MG63 (cell line): ENCODE measurements at regions not wholly inside any gene's neighbourhood (a gene's known extent, or its start where the extent isn't known, plus 50 kb on each side); places are given as distances from the start of the nearest gene placed in this dataset.

Source experiments
- DNase-seq: peaks from one replicate; pipeline ENCODE4 v3.0.0-alpha.2; 2020
- H3K27me3 ChIP-seq: fragments of 250-450 bp; sonication (Bioruptor Pico); 2 replicates; pipeline ENCODE4 v1.5.1; 2020; ENCODE audit warnings: mild to moderate bottlenecking, moderate library complexity
- H3K36me3 ChIP-seq: fragments of 250-450 bp; sonication (Bioruptor Pico); 2 replicates; pipeline ENCODE4 v1.5.1; 2020; ENCODE audit warnings: mild to moderate bottlenecking, moderate library complexity
- H3K4me3 ChIP-seq: fragments of 250-450 bp; sonication (Bioruptor Pico); 2 replicates; pipeline ENCODE4 v1.5.1; 2020; ENCODE audit warnings: mild to moderate bottlenecking, moderate library complexity
- H3K9me3 ChIP-seq: fragments of 250-450 bp; sonication (Bioruptor Pico); 2 replicates; pipeline ENCODE4 v1.5.1; 2020; ENCODE audit warnings: mild to moderate bottlenecking, moderate library complexity

DNA sequence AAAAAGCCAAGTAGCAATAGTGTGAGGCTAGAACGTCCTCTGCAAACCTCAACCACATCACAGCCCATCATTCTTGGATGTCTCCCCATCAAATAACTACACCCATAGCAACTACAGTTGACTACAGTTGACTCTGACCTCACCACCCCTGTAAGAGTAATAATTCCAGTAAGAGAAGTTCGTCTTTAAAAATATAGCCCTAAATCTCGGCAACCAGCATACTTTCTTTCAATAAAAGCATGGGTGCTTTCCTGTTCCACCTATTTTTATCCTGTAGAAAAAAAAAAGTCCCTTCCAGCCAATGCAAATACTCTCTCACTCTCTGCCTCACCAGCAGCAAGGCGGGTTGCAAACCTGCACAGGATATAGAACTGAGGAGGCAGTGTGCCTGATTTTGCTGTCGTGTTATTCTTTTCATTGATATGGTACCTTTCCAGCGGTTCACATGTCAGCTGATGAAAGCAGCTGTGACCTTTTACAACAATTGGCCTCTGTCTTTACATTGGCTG is 187.5 kb upstream of the NFE2L3 start:
- Histone ChIP-seq H3K36me3 (no peaks in the 10 kb centered on the region), H3K27me3 (peaks cover 3% of the 10 kb centered on the region), H3K4me3 (no peak overlapping the region), H3K9me3 (no peaks in the 10 kb centered on the region)
- DNase-seq = no peak

DNA sequence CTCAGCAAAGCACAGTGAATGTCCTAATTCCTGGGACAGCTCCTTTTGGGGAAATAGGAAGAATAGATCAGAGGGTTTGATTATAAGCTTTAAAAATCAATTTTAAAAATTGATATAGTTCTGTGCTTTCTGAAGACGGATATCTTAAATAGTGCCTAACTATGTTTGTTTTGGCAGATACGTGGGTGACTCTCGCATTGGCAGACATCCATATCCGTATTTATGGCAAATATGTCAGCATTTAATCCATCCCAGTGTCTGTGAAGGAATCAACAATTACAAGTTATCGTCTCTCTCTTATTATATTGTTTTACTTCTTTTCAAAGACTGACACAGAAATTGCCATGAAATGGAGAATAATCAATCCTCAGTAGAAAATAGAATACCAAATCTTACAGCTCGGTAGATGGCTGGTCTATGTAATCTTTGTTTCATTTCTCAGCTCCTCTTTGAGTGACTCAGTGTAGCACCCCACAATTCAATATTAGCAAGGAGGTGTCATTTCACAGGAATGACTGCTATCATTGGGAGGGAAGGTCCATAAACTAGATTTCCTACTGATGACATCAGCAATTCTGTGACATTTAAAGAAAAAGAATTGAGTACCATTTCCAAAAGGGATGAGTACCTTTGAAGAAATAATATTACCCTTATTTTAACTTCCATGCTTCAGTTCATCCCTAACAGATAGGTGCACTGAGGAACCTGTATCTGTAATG is 186.4 kb upstream of the NFE2L3 start:
- no peaks in the 10 kb centered on the region for H3K36me3 ChIP-seq
- DNase-seq = peak; percentile 15
- peaks cover 2% of the 10 kb centered on the region for H3K27me3 ChIP-seq
- H3K4me3 ChIP-seq = no peak overlapping the region
- H3K9me3 ChIP-seq = no peaks in the 10 kb centered on the region

DNA sequence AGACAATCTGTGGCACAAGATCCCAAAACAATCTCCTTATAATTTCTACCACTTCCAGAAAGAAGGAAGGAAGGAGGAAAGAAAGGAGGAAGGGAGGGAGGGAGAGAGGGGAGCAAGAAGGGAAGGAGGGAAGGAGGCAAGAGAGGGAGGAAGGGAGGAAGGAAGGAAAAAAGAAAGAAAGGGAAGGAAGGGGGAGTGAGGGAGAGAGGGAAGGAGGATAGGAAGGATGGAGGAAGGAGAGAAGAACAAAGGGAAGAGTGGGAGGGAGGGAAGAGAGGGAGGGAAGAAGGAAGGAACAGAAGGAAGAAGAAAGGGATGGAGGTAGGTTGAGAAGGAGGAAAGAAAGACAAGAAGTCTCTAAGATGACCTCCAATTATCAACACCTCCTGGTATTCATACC is 185.5 kb upstream of the NFE2L3 start:
- H3K27me3 ChIP-seq = peaks cover 2% of the 10 kb centered on the region
- no peaks in the 10 kb centered on the region for H3K36me3 ChIP-seq
- no peaks in the 10 kb centered on the region for H3K9me3 ChIP-seq
- no peak for DNase-seq
- H3K4me3 ChIP-seq = no peak overlapping the region

DNA sequence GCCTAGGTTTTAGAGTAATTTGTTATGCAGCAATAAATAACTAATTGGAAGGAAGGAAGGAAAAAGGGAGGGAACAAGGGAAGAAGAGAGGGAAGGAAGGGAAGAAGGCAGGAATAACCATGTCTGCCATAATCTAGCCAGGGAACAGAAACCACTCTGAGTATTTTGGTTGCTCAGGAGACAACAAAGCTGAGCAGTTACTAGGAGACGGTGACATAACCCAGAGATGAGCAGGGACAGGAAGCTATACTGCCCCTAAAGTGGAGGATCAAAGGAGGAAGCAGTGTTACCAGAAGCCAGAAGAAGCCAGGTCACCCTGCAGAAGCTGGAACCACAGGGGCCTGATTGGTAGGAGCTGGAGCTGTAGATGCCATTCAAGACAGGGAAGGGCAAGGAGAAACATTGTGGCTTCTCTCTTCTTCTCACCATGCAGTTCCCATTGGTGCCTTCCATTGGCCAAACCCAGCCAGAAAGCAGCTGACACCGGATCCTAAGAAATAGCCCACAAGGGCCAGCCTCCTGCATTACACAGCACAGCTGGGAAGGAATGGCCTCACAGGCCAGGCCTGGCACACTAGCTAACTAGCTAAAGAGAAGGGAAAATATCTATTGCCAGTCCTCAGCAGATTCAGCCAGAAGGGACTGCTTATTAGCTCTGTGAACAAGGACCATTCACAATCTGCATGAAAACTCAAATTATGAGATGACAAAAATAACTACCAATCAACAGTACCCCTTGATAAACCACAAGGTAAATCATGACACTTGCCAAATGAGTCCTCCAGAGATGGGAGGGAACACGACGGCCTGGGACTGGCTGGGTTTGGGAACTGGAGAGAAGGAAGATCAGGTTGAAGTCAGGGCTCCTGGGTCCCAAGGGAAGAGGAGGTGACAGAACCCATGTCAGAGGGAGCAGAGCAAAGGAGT is 184.5 kb upstream of the NFE2L3 start:
- Histone ChIP-seq H3K27me3 (peaks cover 2% of the 10 kb centered on the region), H3K36me3 (no peaks in the 10 kb centered on the region), H3K9me3 (no peaks in the 10 kb centered on the region), H3K4me3 (no peak overlapping the region)
- DNase-seq = no peak

DNA sequence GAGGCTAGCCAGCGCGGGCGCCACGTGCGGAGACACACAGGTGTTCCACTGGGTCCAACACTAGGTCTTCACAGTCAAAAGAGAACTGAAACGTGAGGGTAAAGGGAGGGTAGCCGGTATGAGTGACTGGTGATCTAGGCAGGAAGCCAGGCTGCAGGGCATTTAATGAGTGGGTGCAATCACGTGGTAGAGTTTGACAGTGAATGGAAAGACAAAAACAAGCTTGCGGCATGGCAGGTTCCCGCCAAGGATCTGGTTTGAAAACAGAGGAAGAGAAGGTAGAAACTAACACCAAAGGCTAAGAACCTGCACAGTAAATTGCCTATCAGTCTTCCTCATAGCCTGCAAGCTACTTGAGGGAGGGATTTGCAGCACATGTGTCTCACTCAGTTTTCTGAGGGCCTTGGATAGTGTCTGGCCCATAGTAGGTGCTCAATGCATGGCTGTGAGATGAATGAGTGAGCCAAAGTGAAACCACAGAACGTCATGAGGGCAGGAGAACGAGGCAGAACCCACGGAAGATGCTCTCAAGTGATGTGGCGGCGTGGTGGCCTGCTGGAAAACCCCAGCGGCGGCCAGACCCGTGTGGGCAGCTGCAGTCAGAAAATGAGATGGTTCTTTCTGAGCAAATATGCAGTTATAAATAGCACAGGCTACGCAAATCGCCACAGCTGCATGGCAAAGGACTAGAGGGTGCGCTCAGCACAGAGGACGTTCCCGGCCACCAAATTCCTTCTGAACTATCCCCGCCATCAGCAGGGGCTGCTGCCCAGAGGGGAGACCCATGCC is 183.6 kb upstream of the NFE2L3 start:
- H3K27me3 ChIP-seq = peaks cover 2% of the 10 kb centered on the region
- DNase-seq = no peak

DNA sequence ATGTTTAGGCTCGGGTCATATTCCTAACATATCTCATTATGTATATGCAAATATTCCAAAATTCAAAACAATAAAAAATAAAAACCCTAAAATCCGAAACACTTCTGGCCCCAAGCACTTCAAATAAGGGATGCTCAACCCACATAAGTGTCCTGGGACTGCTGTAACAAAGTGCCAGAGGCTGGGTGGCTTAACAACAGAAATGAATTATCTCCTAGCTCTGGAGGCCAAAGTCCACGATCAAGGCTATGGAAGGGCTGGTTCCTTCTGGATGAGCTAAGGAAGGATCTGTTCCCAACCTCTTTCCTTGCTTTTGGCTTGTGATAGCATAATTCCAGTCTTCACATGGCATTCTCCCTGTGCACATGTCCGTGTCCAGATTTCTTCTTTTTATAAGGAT is 181.6 kb upstream of the NFE2L3 start:
- H3K36me3 ChIP-seq = no peaks in the 10 kb centered on the region
- no peak for DNase-seq
- H3K9me3 ChIP-seq = no peaks in the 10 kb centered on the region
- no peak overlapping the region for H3K4me3 ChIP-seq
- H3K27me3 ChIP-seq = peaks cover 10% of the 10 kb centered on the region

More for the DNA sequence above, 183.6 kb upstream of the NFE2L3 start:
- H3K36me3 ChIP-seq = no peaks in the 10 kb centered on the region
- H3K9me3 ChIP-seq = no peaks in the 10 kb centered on the region
- H3K4me3 ChIP-seq = no peak overlapping the region

DNA sequence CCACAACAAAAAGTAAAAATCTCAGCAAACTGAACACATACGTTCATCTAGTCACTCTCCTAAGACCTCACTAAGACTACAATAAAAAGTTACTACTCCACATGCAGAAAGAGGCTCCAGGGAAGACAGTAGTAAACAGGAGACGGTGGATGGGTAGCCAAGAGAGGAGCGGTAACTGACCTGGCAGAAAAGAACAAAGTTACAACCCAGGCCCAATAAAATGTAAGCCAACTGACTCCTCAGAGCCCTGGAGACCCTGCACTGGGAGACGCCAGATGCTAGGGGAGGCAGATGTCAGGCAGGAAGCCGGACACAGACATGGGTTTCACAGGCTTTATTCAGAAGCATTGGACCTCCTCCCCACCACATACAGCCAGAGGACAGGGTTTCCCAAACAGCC is 181.1 kb upstream of the NFE2L3 start:
- no peaks in the 10 kb centered on the region for H3K36me3 ChIP-seq
- H3K27me3 ChIP-seq = peaks cover 10% of the 10 kb centered on the region
- no peak overlapping the region for H3K4me3 ChIP-seq
- no peaks in the 10 kb centered on the region for H3K9me3 ChIP-seq
- no peak for DNase-seq

DNA sequence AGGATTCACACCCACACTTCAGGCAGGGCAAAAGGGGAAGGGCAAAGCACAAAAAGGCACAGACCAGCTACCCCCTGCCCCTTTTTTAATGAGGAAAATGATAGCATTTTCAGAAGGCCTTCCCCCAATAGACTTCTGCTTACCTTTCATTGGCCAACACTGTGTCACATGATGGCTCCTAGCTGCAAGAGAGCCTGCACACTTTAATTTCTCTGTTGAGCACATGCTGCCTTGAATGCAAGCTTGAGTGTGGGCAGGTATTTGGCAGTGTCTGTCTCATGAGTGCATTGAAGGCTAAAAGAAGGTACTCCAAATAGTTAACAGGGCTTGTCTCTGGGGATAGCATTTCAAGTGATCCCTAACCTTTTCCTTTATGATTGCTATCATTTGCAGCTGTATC is 175.4 kb upstream of the NFE2L3 start:
- no peaks in the 10 kb centered on the region for H3K9me3 ChIP-seq
- H3K36me3 ChIP-seq = no peaks in the 10 kb centered on the region
- H3K4me3 ChIP-seq = no peak overlapping the region
- DNase-seq = no peak
- peaks cover 8% of the 10 kb centered on the region for H3K27me3 ChIP-seq

DNA sequence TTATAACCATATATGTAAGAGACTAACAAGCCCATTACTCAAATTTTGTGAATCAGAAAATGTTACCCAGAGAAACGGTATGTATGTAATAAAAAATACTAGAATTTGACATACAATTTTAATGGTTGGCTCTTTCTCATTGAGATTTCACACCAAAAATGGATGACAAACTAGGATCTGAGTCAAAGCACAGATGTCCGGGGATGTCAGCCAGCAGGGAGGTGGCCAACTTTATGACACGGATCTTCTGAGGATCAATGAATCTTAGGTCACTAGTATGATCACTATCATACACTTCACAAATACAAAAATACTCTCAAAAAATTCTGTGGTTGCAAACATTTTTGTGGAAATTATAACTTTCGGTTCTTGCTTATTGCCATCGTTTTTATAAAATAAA is 173.5 kb upstream of the NFE2L3 start:
- peaks cover 8% of the 10 kb centered on the region for H3K27me3 ChIP-seq
- no peaks in the 10 kb centered on the region for H3K9me3 ChIP-seq
- no peaks in the 10 kb centered on the region for H3K36me3 ChIP-seq
- no peak overlapping the region for H3K4me3 ChIP-seq
- DNase-seq = no peak

DNA sequence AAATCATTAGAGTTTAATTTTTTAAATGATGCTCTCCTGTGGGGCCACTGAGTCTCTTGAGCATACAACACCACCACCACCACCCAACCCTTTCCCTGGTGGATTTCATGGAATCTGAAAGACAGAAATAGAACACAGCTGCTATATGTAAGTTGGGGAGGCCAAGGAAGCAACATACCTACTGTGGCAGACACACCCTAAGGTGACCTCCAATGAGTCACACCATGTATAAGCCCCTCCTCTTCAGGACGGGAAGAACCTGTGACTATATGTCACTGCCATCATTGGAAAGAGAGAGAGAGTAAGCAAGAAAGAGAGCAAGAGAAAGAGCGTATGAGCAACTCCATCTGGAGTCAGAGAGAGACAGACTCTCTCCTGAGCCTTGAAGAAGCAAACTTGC is 172.4 kb upstream of the NFE2L3 start:
- no peaks in the 10 kb centered on the region for H3K36me3 ChIP-seq
- H3K9me3 ChIP-seq = no peaks in the 10 kb centered on the region
- DNase-seq = no peak
- peaks cover 3% of the 10 kb centered on the region for H3K27me3 ChIP-seq
- H3K4me3 ChIP-seq = no peak overlapping the region

DNA sequence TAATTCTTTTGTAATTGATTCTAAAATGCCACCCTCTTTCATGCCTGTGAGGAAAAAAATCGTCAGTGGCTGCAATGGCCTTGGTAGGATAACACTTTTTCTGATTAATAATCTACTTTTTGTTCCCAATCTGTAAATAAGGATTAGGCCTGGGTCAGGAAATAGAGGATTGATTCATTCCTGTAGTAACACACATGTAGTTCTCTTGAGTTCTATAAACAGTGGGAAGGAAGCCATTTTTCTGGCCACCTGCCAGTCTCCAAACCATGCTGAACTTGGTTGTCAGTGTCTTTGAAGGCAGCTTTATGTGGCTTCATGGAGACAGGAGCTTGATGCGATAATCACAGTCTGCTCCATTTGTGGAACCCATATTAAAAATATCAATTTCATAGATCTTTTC is 169.3 kb upstream of the NFE2L3 start:
- no peak for DNase-seq
- H3K27me3 ChIP-seq = peaks cover 2% of the 10 kb centered on the region; the same call in 1 of the 2 replicates
- H3K9me3 ChIP-seq = no peaks in the 10 kb centered on the region
- no peaks in the 10 kb centered on the region for H3K36me3 ChIP-seq
- no peak overlapping the region for H3K4me3 ChIP-seq

DNA sequence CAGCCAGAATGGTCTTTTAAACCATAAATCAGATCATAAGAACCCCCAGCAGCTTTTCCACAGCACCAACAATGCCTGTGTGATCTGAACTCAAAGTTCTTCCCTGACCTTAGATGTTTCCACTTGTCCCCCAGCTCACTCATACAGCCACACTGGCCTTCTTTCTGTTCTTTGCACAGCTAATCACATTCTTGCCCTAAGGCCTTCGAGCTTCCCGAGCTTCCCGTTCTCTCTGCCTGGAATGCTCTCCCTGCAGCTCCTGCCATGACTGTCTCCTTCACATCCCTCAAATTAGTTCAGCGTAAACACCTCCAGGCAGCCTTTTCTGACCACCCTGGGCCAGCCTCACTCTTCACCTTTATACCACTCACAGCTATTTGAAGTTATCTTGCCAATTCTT is 166.8 kb upstream of the NFE2L3 start:
- Histone ChIP-seq H3K27me3 (peaks cover 4% of the 10 kb centered on the region; the same call in 1 of the 2 replicates), H3K4me3 (no peak overlapping the region), H3K9me3 (no peaks in the 10 kb centered on the region), H3K36me3 (no peaks in the 10 kb centered on the region)
- DNase-seq = no peak

DNA sequence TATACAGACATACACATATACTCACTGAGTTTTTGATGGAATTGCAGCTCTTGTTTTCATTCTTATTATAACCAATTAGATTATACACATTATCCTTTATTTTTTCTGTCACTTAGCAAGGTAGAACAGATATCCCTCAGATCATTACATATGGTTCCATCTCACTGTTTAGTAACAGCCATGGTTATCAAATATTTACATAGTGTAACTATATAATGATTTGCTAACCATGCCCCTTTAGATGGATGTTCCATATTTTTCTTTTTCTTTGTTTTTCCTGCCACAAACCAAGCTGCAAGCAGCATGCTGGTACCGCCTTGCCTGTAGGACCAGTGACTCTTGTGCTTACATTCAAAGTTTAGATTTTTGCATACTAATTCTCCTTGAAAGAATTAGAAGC is 163.4 kb upstream of the NFE2L3 start:
- H3K27me3 ChIP-seq = peaks cover 4% of the 10 kb centered on the region; the same call in 1 of the 2 replicates
- no peak for DNase-seq
- no peaks in the 10 kb centered on the region for H3K36me3 ChIP-seq
- no peak overlapping the region for H3K4me3 ChIP-seq
- H3K9me3 ChIP-seq = no peaks in the 10 kb centered on the region

DNA sequence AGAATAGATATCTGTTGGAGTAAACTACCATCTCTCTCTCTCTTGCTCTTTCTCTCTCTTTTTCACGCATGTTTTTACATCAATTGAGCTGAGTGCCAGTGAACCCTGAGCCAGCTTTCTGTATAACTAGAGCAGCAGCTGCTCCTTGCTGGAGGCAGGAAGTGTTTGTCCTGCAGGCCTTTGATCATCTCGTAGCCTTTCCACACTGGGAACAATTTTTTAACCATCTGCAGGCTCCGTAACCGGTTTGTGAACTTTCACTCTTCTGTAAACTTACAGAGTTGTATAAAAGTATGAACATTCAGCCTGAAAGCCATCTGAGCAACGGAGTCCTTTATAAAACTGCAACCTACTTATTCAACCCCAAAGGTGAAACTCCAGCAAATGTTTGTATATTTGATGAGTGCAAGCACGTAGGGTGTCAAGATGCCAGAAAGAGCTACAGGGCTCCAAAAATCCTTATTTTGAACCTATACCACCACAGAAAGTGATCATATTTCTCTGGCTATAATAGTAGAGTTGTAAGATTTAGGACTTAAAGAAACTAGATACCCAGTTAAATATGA is 162.8 kb upstream of the NFE2L3 start:
- no peaks in the 10 kb centered on the region for H3K36me3 ChIP-seq
- DNase-seq = no peak

DNA sequence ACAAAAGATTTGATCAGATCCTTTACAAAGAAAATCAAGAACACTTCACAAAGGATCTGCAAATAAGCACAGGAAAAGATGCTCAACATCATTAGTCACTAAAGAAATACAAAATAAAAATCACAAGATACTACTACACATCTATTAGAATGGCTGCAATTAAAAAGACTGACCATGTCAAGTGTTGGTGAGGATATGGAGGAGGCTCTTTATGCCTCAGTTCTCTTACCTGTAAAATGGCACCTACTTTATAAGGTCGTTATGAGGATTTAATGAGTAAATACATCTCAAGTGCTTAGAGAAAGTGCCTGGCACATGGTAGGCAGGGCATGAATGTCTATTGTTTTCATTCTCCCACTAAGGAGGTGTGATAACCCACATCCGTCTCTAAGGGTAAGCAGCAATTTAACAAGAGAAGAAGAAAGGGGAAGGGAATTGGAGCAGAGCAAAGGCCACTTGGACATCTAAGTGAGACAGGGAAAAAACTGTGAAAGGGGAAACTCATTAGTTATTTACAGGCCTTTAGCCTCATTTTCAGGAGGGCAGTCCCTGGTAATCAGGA is 157.5 kb upstream of the NFE2L3 start:
- Histone ChIP-seq H3K27me3 (no peaks in the 10 kb centered on the region), H3K4me3 (no peak overlapping the region), H3K36me3 (no peaks in the 10 kb centered on the region), H3K9me3 (no peaks in the 10 kb centered on the region)
- DNase-seq = no peak

More for the DNA sequence above, 162.8 kb upstream of the NFE2L3 start:
- Histone ChIP-seq H3K9me3 (no peaks in the 10 kb centered on the region), H3K27me3 (peaks cover 4% of the 10 kb centered on the region; the same call in 1 of the 2 replicates), H3K4me3 (no peak overlapping the region)

DNA sequence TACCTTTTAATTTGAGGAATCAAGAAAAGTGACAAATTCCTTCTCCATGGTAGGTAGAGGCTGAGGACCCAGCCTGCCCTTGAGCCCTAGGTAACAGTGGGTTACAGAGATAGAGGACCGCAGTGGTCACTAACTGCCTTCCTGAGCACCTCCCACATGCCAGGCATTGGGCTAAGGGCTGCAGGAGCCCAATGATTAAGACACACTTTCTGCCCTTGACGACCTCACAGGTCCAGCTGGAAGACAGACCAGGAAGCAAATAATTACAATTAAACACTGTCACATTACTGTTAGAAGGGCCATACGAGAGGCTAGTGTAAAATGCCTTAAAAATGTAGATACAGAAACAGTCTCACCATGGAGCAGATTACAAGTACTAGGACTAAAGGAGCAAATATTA is 156.8 kb upstream of the NFE2L3 start:
- H3K36me3 ChIP-seq = no peaks in the 10 kb centered on the region

More for the DNA sequence above, 156.8 kb upstream of the NFE2L3 start:
- no peaks in the 10 kb centered on the region for H3K9me3 ChIP-seq
- H3K4me3 ChIP-seq = no peak overlapping the region
- H3K27me3 ChIP-seq = no peaks in the 10 kb centered on the region
- DNase-seq = no peak
